ENCODE measurements at regions not wholly inside any gene's neighbourhood (a gene's known extent, or its start where the extent isn't known, plus 50 kb on each side); places are given as distances from the start of the nearest gene placed in this dataset.

DNA sequence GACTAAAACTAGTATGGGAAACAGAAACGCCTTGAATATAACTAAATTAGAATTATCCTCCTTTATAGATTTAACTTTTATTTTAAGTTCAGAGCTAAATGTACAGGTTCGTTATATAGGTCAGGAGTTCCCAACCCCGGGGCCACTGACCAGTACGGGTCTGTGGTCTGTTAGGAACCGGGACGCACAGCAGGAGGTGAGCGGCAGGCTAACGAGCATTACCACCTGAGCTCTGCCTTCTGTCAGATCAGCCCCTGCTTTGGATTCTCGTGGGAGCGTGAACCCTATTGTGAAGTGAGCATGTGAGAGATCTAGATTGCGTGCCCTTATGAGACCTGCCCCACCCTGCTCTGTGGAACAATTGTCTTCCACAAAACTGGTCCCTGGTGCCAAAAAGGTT is 51.0 kb downstream of the FAT4 start:
- DNase-seq: no peak

DNA sequence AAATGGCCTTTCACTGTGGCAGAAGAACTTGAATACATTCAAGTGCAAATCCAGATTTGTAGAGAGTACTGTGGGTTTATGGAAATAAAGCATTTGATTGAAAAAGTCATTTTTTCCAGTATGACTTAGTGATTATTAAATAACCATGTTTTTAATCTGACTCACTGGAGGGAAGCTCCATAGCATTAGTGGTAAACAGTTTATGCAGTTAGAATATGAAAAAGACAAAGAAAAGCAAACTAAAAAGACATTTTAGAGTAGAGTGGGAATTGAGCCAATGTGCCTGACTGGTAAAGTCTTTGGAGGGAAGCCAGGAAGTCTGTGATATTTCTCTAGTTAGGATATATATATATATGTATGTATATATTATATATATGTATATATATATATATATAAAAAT is 53.4 kb downstream of the FAT4 start:
- no peak for DNase-seq

DNA sequence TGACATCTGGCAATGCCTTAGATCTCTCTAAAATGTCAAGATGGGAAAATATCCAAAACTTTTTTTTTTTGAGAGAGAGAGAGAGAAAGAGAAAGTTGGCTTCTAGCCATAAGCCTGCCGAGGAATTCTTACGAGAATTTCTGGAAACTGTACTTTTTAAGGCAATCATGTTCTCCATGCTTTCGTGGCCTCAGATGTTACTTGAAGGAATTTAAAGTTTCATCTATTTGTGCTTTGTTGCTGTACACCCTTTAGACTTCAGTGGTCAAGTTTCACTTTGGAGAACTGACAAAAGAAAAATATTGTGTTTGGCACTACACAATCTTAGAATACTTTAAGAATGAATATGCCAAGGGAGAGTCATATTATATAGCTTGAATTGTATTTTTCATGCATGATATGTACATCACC is 53.9 kb downstream of the FAT4 start:
- no peak for DNase-seq

DNA sequence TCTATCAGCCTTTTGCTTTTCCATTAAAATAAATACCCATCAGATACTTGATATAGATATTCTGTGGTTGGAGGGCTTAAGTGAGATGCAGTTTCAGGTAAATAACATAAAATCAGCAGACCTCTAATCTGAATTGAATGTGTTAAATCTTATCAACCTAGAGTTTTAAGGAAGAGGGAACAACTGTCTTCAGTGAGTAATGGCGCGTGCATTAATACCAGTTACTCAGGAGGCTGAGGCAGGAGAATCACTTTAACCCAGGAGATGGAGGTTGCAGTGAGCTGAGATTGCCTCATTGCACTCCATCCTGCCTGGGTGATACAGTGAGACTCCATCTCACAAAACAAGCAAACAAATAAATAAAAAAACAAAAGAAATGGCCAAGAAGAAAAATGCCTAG is 54.3 kb downstream of the FAT4 start:
- DNase-seq: no peak

DNA sequence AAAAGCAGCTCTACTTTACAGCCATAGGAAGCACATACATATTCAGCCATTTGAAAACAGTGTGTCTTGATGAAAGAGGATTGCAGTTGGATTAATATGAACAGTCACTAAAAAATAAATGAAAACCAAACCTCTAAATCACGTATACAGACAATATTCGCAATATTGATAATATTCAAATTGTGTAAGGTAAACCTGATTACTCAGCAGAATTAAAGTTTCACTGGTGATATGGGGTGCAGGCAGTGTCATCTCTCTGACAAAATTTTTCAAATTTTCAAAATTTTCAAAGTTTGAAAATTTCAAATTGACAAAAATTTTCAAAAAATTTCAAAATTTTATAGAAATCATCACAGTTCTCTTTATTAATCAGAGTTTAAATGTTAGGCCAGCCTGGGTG is 55.7 kb downstream of the FAT4 start:
- no peak for DNase-seq

DNA sequence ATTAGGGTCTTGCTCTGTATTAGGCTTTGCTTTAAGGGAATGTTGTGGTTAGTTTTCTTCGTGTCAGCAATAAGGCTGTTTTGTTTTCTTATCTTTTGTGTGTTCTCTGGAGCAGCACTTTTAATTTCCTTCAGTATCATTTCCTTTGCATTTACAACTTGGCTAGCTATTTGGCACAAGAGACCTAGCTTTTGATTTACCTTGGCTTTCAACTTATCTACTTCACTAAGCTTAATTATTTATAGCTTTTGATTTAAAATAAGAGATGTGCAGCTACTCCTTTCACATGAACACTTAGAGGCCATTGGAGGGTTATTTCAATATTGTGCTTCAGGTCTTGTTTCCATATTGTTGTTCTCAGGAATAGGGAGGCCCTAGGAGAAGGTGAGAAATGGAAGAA is 68.2 kb downstream of the FAT4 start:
- DNase-seq: no peak

DNA sequence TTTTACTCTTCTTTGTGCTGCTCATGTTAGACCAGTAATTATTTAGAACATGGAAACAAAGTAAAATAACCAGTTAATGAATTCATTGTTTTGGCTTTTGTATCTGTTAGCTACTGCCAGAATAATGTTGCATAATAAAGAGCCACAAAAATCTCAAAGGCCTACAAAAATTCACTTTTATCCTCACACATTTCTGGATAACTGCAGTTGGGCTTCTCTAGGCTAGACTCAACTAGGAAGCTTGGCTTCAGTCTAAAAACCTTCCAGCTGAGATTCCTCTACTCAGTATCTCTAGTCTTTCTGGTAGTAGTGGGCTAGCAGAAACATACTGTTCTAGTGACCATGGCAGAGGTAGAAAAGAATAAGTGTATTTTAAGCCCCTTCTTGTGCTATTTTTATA is 73.0 kb downstream of the FAT4 start:
- no peak for DNase-seq

DNA sequence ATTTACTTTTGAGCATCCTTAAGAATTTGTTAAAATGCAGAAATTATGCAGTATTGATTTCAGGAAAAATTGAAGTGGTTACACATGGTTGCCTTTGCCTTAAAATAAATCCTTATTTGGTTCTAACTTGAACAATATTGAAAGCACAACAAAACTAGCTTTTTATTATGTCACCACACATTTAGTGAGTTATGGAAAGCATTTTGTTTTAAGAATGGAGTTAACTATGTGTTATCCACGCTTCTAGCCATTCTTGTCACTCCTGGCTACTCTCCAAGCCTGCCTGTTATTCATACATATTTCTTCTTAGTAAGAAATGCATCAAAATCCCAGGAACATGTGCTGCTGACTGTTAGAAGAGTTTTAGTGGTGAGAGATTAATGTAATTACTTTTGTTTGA is 73.9 kb downstream of the FAT4 start:
- DNase-seq: no peak

DNA sequence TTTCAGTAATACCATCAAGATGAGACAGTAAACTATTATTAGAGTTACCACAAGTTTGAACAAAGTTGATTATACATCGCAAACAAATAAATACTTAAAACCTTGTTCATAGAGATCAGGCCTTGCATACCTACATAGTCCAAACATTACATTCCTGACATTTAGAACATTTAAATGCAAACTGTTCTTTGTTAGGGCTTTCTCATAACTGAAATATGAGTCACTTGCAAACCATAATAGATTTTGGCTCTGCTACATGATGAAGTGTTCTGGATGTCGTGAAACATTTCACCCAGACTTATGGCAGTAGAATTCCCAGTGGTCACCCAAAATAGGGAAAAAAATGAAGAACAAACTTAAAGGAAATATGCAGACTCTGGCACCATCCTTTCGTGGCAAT is 75.0 kb downstream of the FAT4 start:
- DNase-seq: no peak

DNA sequence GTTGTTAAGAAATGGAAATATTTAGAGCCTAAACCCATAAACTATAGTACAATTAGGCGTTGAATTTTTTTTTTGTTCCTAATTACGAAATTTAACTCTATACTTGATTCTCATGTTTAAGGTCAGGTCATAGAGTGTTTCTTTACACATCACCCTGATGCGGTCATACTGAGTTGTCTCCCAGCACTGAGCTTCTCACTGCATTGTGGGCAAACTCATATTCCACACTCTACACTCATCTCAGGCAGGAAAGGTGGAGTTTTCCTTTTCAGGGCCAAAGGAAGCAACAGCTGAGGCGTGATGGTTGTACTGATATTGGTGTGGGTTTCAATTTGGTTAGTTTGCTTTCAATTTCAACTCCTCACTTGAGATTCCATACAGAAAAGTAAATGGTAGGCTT is 75.4 kb downstream of the FAT4 start:
- DNase-seq: no peak

DNA sequence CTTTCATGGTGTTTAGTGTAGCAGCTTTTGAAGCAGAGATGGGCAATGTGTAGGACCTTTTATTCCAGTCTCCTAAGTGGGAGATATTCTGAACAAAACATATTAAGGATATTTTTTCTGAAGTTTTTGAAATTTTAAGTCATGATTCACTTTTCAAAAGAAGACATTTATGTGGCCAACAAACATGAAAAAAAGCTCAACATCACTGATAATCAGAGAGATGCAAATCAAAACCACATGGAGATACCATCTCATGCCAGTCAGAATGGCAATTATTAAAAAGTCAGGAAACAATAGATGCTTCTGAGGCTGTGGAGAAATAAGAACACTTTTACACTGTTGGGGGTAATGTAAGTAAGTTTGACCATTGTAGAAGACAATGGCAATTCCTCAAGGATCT is 76.0 kb downstream of the FAT4 start:
- DNase-seq: no peak

DNA sequence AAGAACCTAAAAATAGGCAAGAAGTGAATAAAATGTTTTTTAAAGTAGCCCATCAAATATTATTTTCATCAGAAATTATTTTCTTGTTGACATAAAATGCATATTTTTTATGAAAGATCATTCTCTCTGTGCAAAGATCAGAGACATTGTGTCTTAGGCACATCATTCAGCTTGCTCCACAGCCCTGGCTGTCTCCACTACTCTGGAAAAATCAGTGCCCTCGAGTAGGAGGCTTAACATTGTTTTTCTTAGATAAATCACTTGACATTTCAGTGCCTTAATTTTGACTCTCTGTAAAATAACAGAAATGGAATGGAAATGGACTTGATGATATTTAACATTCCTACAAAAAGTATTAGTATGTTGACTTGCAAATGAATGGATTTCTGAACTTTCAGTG is 77.9 kb downstream of the FAT4 start:
- DNase-seq: no peak

DNA sequence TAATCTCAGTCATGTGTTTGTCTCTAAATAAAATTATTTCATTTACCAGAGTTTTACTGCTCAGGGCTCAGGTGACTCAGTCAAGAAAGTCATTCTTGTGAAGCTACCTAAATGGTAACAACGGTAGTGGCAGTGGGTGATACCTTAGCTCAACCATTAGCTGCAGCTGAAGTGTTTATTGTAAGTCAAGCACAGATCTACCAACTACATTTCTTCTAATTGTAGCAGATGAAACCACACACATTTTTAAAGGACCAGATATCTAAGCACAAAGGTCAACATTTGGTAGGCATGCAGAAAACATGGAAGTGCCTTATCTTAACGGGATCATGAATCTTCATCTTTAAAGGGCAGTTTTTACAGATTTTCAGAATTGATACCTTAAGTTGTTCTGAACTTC is 79.1 kb downstream of the FAT4 start:
- no peak for DNase-seq

DNA sequence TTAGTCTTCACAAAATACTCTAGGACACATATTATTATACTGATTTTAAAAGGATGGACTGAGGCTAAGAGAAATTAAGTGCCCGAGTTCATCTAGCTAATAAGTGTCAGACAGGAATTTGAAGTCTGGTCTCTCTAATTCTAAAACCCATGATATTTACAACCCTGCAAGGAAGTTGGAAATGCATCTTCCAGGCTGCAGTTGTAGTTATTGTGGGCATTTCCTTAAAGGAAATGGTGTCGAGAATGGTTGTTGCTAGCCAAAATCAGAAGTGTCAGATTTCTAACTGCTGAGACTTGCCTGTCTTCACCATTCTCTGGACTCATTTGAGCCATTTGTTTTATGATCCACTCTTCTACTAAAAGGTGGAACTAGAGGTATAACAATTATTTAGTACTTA is 82.5 kb downstream of the FAT4 start:
- no peak for DNase-seq

DNA sequence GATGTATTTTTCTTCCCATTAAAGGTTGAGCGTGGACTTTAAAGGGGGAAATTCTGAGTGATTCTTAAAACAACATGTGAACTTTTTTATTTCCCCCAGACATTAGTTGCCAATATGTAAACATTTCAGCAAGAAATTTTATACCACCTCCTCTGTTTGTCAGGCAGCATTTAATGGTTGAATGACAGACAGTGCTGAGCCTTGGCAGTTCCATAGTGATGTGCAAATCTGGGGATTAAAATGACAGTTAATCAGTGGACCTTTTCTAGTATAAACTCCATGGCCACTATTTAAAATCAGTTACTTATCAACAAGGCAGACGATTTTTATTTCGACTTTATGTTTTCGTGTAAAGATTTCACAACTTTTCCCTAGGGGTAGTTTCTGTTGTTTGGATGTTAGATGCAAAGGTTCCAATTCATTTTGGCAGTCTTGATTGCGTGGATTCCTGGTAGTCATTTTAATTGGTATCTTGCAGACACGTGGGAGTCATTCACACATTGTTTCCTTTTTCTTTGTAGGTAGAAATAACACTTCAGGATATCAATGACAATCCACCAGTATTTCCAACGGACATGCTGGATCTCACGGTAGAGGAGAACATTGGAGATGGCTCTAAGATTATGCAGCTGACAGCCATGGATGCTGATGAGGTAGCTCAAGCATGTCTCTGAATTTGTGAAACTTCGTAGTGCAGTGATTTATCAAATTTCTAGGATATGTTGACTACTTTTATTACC is 83.7 kb downstream of the FAT4 start:
- DNase-seq: no peak

DNA sequence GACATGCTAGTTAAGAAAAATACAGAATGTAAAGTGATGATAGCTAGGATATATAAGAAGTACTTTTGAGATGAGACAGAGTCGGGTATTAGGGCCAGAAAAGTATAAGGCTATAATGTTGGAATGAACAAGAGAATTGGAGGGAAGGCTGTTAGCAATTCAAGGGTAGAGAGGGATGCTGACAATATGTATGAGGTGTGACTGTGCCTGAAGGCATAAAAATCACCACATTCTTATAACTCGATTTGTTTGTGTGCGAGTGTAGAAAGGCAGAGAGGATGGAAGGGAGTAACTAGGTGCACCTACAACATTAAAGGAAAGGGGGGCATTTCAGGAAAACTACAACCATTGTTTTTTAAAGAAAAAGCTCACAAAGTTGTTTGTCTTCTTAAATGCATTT is 86.0 kb downstream of the FAT4 start:
- no peak for DNase-seq

DNA sequence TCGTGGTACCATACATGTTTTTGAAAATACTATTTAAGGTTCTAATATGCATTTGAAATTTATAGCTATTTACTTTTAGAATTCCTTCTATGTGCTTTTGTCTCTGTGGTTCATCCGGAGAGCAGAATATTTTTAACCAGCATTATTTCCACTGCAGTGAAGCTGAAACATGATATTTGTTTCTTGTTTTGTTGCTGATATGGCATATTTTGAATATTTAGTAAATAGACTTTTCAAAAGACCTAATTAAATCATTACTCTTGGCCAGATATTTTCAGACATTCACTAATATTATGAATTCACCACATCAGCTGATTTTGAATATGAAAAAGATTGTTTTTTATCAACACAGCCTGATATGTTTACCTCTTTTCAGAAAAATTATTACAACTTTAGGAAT is 87.0 kb downstream of the FAT4 start:
- DNase-seq: no peak

DNA sequence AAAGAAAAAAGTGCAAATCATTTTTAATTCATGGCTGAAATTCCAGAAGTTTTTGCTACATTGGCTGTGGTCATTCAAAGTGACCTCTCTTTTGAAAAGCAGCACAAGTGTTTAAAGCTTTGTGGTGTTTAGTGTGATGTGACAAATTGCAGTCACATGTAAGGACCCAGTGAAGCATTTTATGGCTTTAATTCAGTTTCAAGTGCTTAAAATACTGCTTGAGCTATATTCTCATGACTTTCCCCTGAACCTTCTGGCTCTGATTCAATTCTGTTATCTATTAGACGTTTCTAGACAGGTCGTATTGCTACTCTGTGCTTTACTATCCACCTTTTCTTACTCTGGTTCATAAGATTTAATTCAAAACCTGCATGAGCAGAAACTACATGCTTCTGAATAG is 105.8 kb downstream of the FAT4 start:
- no peak for DNase-seq

DNA sequence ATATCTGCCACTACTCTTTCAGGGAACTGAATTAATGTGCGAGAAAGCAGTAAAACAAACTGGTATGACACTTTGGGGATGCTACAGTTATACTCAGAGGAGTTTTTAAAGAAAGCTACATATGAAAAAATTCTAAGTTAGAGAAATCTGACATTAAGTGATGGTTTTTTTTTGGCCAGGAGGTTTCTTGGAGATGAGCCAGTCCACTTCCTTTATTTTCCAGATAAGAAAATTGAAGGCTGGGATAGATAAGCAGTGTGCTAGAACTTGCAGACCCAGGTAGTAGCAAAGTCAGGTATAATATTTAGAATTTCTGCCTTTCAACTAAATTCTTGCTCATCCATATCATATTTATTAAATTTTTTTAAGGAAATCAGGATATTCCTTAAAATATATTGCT is 106.8 kb downstream of the FAT4 start:
- DNase-seq: no peak

DNA sequence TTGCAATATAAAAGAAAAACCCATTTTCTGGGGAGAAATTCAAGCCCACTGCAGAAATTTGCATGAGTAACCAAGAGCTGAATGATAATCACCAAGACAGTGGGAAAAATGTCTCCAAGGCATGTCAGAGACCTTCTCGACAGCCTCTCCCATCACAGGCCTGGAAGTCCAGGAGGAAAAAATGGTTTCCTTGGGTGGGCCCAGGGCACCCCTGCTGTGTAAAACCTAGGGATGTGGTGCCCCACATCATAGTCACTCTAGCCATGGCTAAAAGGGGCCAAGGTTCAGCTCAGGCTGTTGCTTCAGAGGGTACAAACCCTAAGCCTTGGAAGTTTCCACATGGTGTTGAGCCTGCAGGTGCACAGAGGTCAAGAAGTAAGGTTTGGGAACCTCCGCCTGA is 108.4 kb downstream of the FAT4 start:
- no peak for DNase-seq

DNA sequence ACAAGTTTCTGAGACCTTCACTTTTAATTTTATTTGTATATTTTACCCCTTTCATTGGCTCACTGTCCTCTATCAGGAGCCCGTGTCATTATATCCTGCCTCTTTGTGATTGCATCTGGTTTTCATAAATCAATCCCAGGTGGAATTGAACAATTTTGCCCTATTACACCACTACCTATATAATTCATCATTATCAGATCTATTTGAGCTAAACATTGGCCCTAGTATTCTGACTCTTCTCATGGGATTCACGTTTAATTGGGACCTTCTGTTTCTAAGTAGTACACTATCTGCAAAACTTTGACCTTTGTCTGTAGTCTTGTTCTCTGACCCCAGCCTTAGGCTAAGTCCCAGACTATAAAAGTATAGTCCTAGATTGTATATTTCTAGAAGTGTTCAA is 114.1 kb downstream of the FAT4 start:
- no peak for DNase-seq

DNA sequence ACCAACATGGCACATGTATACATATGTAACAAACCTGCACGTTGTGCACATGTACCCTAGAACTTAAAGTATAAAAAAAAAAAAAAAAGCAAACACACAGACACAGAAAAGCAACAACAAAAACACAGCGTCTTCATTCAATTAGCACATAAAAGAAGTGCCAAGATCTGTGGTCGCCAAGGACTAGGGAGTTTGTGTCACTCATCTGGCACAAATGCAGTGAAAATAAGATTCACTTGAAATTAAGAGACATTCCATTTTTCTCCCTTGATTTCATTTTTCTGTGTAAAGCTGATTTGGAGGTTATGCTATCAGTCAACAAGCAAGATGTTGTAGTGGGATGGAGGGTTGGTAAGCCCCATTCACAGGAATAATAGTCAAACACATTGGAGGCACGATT is 115.3 kb downstream of the FAT4 start:
- no peak for DNase-seq

DNA sequence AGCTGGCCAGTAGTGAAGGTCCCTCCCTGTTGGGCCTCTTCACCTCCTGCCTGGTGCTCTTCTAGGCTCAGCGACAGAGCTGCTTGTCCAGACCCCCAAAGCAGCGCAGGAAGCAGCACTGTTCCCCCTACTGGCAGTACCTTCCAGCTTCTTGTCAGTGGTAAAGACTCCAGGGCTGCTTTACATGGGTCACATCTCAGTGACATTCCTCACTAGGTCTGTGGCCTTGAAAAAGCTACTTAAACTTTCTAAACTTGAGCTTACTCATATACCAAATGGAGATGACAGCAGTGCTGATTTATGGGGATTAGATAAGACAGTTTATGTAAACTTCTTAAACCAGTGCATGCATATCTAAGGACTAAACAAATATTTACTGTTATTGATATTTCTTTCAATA is 117.3 kb downstream of the FAT4 start:
- no peak for DNase-seq

DNA sequence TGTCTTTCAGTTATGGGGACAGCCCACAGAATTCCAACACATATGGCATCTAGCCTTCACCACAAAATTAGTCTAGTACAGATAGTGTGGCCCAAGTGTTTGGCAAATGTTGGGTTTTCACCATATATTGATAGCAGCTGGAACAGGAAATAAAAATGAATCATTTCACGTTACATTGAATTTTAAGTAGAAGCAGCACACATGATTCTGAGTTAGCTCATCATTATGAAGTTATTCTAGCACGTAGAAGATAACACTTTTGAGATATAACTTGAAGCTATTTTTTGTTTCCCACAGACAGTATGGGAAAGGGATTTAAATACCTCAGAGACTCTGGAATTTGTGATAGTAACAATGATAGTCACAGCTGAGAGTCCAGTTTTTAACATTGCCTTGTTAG is 118.7 kb downstream of the FAT4 start:
- DNase-seq: no peak

DNA sequence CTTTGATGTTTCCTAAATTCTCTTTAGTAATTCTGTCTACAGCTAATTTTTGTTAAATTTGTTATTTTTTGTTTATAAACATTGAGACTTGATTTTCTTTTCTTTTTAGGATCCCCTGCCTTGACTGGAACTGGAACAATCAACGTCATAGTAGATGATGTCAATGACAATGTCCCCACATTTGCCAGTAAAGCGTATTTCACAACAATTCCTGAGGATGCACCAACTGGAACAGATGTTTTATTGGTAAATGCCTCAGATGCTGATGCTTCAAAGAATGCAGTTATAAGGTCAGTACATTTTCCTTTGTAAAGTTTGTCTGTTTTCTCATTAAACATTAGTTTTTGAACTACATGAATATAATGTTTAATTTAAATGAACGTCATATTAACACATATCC is 119.4 kb downstream of the FAT4 start:
- DNase-seq: no peak

DNA sequence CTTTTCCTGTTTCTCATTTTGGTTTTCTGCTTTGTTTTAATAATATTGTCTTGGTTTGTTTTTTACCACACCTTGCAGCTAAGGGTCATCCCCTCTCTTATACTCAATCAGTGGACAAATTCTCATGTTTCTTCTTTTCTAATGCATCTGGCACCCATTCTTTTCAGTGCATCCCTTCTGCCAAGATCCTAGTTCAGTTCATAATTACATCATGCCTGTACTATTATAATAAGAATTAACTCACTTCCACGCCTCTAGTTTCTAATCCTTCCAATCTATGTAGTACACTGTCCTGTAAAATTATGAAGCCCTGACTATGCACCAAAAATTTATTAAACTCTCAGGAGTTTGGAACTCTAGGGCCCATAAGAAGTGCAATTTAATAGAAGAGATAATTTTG is 126.1 kb downstream of the FAT4 start:
- no peak for DNase-seq

Measured in T1000 (cell line).